SK-N-SH (cell line): ENCODE measurements at regions not wholly inside any gene's neighbourhood (a gene's known extent, or its start where the extent isn't known, plus 50 kb on each side); places are given as distances from the start of the nearest gene placed in this dataset.

Experiments
- CTCF ChIA-PET: fragments of 300-600, 350-600 bp; formaldehyde crosslinking; extraction: SDS; loops from one replicate; lab custom pipeline; 2021; lab: Yijun Ruan, JAX
- POLR2A ChIA-PET: fragments of 350-600 bp; sonication (Branson Sonifier 250); formaldehyde crosslinking; extraction: SDS; loops from one replicate; lab custom pipeline; 2020; ENCODE audit warnings: antibody characterized with exemption, inconsistent platforms; lab: Yijun Ruan, JAX
- DNase-seq: peaks from one replicate; pipeline ENCODE4 v3.0.0; 2012
- H2AFZ ChIP-seq: fragments of 200-600 bp; sonication (generic); 2 replicates; pipeline ENCODE4 v1.8.1; 2016; ENCODE audit warnings: antibody characterized with exemption, mild to moderate bottlenecking, low read depth
- H3F3A ChIP-seq: fragments of 200-600 bp; sonication (generic); replicated peaks from 2 replicates; pipeline ENCODE3; 2016; ENCODE audit warnings: antibody characterized with exemption, mild to moderate bottlenecking; ENCODE audit not compliant: insufficient read depth
- H3K27ac ChIP-seq, 2 experiments: fragments of 200-500 bp in 1 of 2; fragments of 200-600 bp in 1 of 2; sonication (Bioruptor generic) in 1 of 2; sonication (generic), shearing (Covaris generic) in 1 of 2; 2 replicates each; pipeline versions ENCODE4 v1.5.1 to v1.6.1; 2014 to 2016; ENCODE audit warnings: low read depth in 2 of 2, inconsistent platforms in 1 of 2, low read length in 1 of 2, mild to moderate bottlenecking in 1 of 2, mixed read lengths in 1 of 2
- H3K27me3 ChIP-seq: fragments of 200-600 bp; sonication (generic), shearing (Covaris generic); 2 replicates; pipeline ENCODE4 v1.6.1; 2016; ENCODE audit warnings: mixed run types; ENCODE audit not compliant: insufficient read depth
- H3K36me3 ChIP-seq, 2 experiments: fragments of 200-500 bp in 1 of 2; fragments of 200-600 bp in 1 of 2; sonication (Bioruptor generic) in 1 of 2; sonication (generic) in 1 of 2; replicated peaks in 1 of 2; 2 replicates each; pipeline versions ENCODE3 to v1.5.1; 2014 to 2016; ENCODE audit warnings: low read length in 1 of 2, mild to moderate bottlenecking in 1 of 2; ENCODE audit not compliant: insufficient read depth in 2 of 2, control insufficient read depth in 1 of 2
- H3K4me1 ChIP-seq, 2 experiments: fragments of 200-500 bp in 1 of 2; fragments of 200-600 bp in 1 of 2; sonication (Bioruptor generic) in 1 of 2; sonication (generic), shearing (Covaris generic) in 1 of 2; 2 replicates each; pipeline versions ENCODE4 v1.5.1 to v1.6.1; 2014 to 2016; ENCODE audit warnings: low read depth in 1 of 2, low read length in 1 of 2, mixed run types in 1 of 2; ENCODE audit not compliant: insufficient read depth in 2 of 2, control insufficient read depth in 1 of 2
- H3K4me2 ChIP-seq: fragments of 200-600 bp; sonication (generic), shearing (Covaris generic); 2 replicates; pipeline ENCODE4 v1.6.1; 2017; ENCODE audit warnings: mixed run types
- H3K4me3 ChIP-seq, 2 experiments: fragments of 200-500 bp in 1 of 2; fragments of 200-600 bp in 1 of 2; sonication (Bioruptor generic) in 1 of 2; sonication (generic), shearing (Covaris generic) in 1 of 2; 2 replicates each; pipeline versions ENCODE4 v1.5.1 to v1.8.1; 2014 to 2016; ENCODE audit warnings: low read depth in 2 of 2, inconsistent platforms in 1 of 2, low read length in 1 of 2, mild to moderate bottlenecking in 1 of 2, mixed read lengths in 1 of 2, moderate library complexity in 1 of 2
- H3K79me2 ChIP-seq: fragments of 200-600 bp; sonication (generic); 2 replicates; pipeline ENCODE4 v1.8.1; 2017; ENCODE audit warnings: mild to moderate bottlenecking; ENCODE audit not compliant: insufficient read depth
- H3K9ac ChIP-seq: fragments of 200-600 bp; sonication (generic); 2 replicates; pipeline ENCODE4 v1.6.1; 2017; ENCODE audit warnings: mixed run types
- H3K9me2 ChIP-seq: fragments of 200-600 bp; sonication (generic); 2 replicates; pipeline ENCODE4 v1.6.1; 2017; ENCODE audit warnings: mixed run types
- H3K9me3 ChIP-seq: fragments of 200-600 bp; sonication (generic); 2 replicates; pipeline ENCODE4 v1.6.1; 2017; ENCODE audit warnings: mixed run types, mild to moderate bottlenecking, moderate library complexity
- H4K20me1 ChIP-seq: fragments of 200-600 bp; sonication (generic); 2 replicates; pipeline ENCODE4 v1.6.1; 2017; ENCODE audit warnings: mild to moderate bottlenecking, mixed run types; ENCODE audit not compliant: insufficient read depth
- ELF1 ChIP-seq: IDR thresholded peaks from 2 replicates; pipeline ENCODE4 v1.4.0; 2012
- EP300 ChIP-seq, 2 experiments: IDR thresholded peaks; 2 replicates each; pipeline versions ENCODE4 v1.4.0 to v1.6.1; 2012; ENCODE audit warnings: borderline replicate concordance in 1 of 2, low read depth in 1 of 2, low read length in 1 of 2
- EZH2phosphoT487 ChIP-seq: fragments of 200-600 bp; sonication (generic); IDR thresholded peaks from 2 replicates; pipeline ENCODE4 v1.6.1; 2017; ENCODE audit warnings: low read depth, mixed run types, mild to moderate bottlenecking, antibody characterized with exemption, moderate library complexity, borderline replicate concordance
- GABPA ChIP-seq: IDR thresholded peaks from 2 replicates; pipeline ENCODE4 v1.4.0; 2012; ENCODE audit warnings: low read depth, mild to moderate bottlenecking
- JUND ChIP-seq: IDR thresholded peaks from 2 replicates; pipeline ENCODE4 v1.4.0; 2012
- NFIC ChIP-seq: IDR thresholded peaks from 2 replicates; pipeline ENCODE4 v1.4.0; 2012; ENCODE audit warnings: borderline replicate concordance
- RAD21 ChIP-seq: IDR thresholded peaks from 2 replicates; pipeline ENCODE4 v1.6.1; 2012; ENCODE audit warnings: mild to moderate bottlenecking, low read length
- RCOR1 ChIP-seq: fragments of 150-350 bp; IDR thresholded peaks from 2 replicates; pipeline ENCODE4 v1.6.1; 2017; ENCODE audit warnings: antibody characterized with exemption, low read length
- SIN3A ChIP-seq: IDR thresholded peaks from 2 replicates; pipeline ENCODE4 v1.6.1; 2012; ENCODE audit warnings: low read depth, mild to moderate bottlenecking, low read length, moderate library complexity, borderline replicate concordance
- SMC3 ChIP-seq: IDR thresholded peaks from 2 replicates; pipeline ENCODE4 v1.6.1; 2012; ENCODE audit warnings: low read depth, low read length, improper control_type of control experiment
- TAF1 ChIP-seq: IDR thresholded peaks from 2 replicates; pipeline ENCODE4 v1.6.1; 2012; ENCODE audit warnings: low read depth, mild to moderate bottlenecking, low read length, moderate library complexity, borderline replicate concordance
- WGBS: methylation state at CpG from one replicate; pipeline ENCODE4 v1.1.6; 2017; ENCODE audit warnings: low lambda C conversion rate; 5-methylcytosine and 5-hydroxymethylcytosine counted together
- TF ChIP-seq, protein P1 (sequence below): IDR thresholded peaks from 2 replicates; pipeline ENCODE4 v1.4.0; 2012; ENCODE audit warnings: low read depth
- TF ChIP-seq, protein P2 (sequence below): fragments of 150-350 bp; IDR thresholded peaks from 2 replicates; pipeline ENCODE4 v1.6.1; 2016; ENCODE audit warnings: mild to moderate bottlenecking, low read depth, low read length
- TF ChIP-seq, protein P3 (sequence below): IDR thresholded peaks from 2 replicates; pipeline ENCODE4 v1.6.1; 2012; ENCODE audit warnings: mild to moderate bottlenecking, low read depth, low read length, moderate library complexity

DNA sequence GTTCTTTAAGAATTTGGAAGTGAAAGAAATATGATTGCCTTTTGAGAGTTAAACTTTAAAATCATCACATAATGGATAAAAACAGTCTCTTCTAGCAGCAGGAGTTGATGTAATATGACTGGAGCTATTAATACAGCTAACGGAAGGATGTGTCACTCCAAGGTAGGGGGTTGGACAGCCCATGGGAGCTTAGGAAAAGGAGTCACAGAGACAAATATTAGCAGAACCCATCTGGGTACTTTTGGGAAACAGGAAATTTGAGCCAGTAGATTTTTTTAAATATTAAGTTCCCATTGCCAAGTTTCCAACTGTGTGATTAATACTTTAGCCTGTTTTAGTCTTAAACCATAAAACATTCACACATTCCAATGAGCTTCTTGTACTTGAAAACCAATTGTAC is 164.7 kb upstream of the RIMS1 start:
- Histone ChIP-seq H3K9ac (no peak overlapping the region), H3K27ac (peak overlapping the region in 1 of 2 experiments; percentile 34; a peak in 2 of 4 replicates), H3K4me3 (no peak overlapping the region), H3K27me3 (no peaks in the 10 kb centered on the region), H3K36me3 (no peaks in the 10 kb centered on the region), H3F3A (peaks cover 5% of the 10 kb centered on the region), H3K9me2 (no peaks in the 10 kb centered on the region), H3K79me2 (no peaks in the 10 kb centered on the region), H2AFZ (peak overlapping the region; percentile 53; the same call in 1 of the 2 replicates), H4K20me1 (no peaks in the 10 kb centered on the region), H3K9me3 (no peaks in the 10 kb centered on the region), H3K4me2 (no peak overlapping the region), H3K4me1 (no peaks in the 10 kb centered on the region)
- CTCF ChIA-PET: no interaction called here
- TF ChIP-seq JUND (no peak), NFIC (no peak), EZH2phosphoT487 (no peak), RAD21 (no peak), GABPA (no peak), ELF1 (no peak)
- TF ChIP-seq, protein P1, sequence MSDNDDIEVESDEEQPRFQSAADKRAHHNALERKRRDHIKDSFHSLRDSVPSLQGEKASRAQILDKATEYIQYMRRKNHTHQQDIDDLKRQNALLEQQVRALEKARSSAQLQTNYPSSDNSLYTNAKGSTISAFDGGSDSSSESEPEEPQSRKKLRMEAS: no peak
- WGBS: 17% methylated on average over 1 of the region's 1 CpG
- DNase-seq: no peak
- POLR2A ChIA-PET: no interaction called here

DNA sequence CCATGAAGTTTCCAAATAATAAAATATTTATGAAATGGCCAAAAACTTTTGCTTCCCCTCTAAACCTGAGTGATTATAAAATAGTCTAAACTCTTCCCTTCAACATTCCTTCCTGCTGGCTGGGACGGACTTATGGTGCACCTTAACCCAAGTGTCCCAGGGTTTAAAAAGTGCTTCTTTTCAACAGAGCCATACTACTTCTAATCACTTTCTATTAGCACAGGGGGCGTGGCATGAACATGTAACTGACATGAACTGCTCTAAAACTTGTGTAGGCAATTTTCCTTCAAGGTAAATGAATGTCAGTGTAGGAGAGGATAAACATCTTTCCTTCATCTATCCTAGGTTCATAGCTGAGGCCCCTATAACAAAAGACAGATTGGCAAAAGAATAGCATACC is 163.6 kb upstream of the RIMS1 start:
- H2AFZ ChIP-seq: no peak overlapping the region
- H3K4me2 ChIP-seq: no peak overlapping the region
- H3K27ac ChIP-seq: no peak overlapping the region
- H3K9me2 ChIP-seq: no peaks in the 10 kb centered on the region
- no peaks in the 10 kb centered on the region for H4K20me1 ChIP-seq
- no peaks in the 10 kb centered on the region for H3K27me3 ChIP-seq
- H3K9ac ChIP-seq: no peak overlapping the region
- TF ChIP-seq RAD21 (no peak), SIN3A (no peak), SMC3 (no peak), RCOR1 (no peak), EP300 (IDR thresholded peaks at IDR 0.05; ENCODE audit: borderline replicate concordance in 1 of 2, low read depth in 1 of 2, low read length in 1 of 2) (no peak), TAF1 (no peak)
- TF ChIP-seq, protein P2, sequence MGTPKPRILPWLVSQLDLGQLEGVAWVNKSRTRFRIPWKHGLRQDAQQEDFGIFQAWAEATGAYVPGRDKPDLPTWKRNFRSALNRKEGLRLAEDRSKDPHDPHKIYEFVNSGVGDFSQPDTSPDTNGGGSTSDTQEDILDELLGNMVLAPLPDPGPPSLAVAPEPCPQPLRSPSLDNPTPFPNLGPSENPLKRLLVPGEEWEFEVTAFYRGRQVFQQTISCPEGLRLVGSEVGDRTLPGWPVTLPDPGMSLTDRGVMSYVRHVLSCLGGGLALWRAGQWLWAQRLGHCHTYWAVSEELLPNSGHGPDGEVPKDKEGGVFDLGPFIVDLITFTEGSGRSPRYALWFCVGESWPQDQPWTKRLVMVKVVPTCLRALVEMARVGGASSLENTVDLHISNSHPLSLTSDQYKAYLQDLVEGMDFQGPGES: no peak
- TF ChIP-seq, protein P3, sequence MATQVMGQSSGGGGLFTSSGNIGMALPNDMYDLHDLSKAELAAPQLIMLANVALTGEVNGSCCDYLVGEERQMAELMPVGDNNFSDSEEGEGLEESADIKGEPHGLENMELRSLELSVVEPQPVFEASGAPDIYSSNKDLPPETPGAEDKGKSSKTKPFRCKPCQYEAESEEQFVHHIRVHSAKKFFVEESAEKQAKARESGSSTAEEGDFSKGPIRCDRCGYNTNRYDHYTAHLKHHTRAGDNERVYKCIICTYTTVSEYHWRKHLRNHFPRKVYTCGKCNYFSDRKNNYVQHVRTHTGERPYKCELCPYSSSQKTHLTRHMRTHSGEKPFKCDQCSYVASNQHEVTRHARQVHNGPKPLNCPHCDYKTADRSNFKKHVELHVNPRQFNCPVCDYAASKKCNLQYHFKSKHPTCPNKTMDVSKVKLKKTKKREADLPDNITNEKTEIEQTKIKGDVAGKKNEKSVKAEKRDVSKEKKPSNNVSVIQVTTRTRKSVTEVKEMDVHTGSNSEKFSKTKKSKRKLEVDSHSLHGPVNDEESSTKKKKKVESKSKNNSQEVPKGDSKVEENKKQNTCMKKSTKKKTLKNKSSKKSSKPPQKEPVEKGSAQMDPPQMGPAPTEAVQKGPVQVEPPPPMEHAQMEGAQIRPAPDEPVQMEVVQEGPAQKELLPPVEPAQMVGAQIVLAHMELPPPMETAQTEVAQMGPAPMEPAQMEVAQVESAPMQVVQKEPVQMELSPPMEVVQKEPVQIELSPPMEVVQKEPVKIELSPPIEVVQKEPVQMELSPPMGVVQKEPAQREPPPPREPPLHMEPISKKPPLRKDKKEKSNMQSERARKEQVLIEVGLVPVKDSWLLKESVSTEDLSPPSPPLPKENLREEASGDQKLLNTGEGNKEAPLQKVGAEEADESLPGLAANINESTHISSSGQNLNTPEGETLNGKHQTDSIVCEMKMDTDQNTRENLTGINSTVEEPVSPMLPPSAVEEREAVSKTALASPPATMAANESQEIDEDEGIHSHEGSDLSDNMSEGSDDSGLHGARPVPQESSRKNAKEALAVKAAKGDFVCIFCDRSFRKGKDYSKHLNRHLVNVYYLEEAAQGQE: no peak
- TF ChIP-seq, all 33 proteins: peak for 0
- Histone ChIP-seq H3K9me3 (no peaks in the 10 kb centered on the region), H3K79me2 (no peaks in the 10 kb centered on the region), H3F3A (peaks cover 5% of the 10 kb centered on the region), H3K36me3 (no peaks in the 10 kb centered on the region), H3K4me3 (no peak overlapping the region), H3K4me1 (no peaks in the 10 kb centered on the region)
- ChIA-PET POLR2A (no interaction called here), CTCF (no interaction called here)
- 11% methylated on average over 2 of the region's 2 CpGs for WGBS
- DNase-seq: no peak
